Nephron (organoid): ENCODE measurements at regions not wholly inside any gene's neighbourhood (a gene's known extent, or its start where the extent isn't known, plus 50 kb on each side); places are given as distances from the start of the nearest gene placed in this dataset.

Experiments
- H3K27ac Mint-ChIP-seq, 3 experiments: 2 replicates each; pipeline ENCODE4 v1.8.0; 2020; ENCODE audit warnings: mixed read lengths in 3 of 3, mild to moderate bottlenecking in 2 of 3, moderate library complexity in 1 of 3
- H3K27me3 Mint-ChIP-seq: 2 replicates; pipeline ENCODE4 v1.8.0; 2021; ENCODE audit warnings: low read depth, mild to moderate bottlenecking, moderate library complexity, mixed read lengths
- H3K36me3 Mint-ChIP-seq: 2 replicates; pipeline ENCODE4 v1.8.0; 2020; ENCODE audit warnings: low read depth, mixed read lengths
- H3K4me1 Mint-ChIP-seq: 2 replicates; pipeline ENCODE4 v1.8.0; 2020; ENCODE audit warnings: mixed read lengths
- H3K4me3 Mint-ChIP-seq, 3 experiments: 2 replicates each; pipeline ENCODE4 v1.8.0; 2020; ENCODE audit warnings: mild to moderate bottlenecking in 3 of 3, mixed read lengths in 3 of 3, moderate library complexity in 2 of 3
- H3K9me3 Mint-ChIP-seq: 2 replicates; pipeline ENCODE4 v1.8.0; 2020; ENCODE audit warnings: mixed read lengths
- CTCF ChIP-seq, 3 experiments: fragments of 200-600 bp; sonication (generic); IDR thresholded peaks; one replicate each; pipeline ENCODE4 v1.5.0; 2021; ENCODE audit warnings: antibody characterized with exemption in 3 of 3; ENCODE audit not compliant: unreplicated experiment in 3 of 3

GRCh38 chr14:49364752-49365117 is 221.4 kb downstream of the RPS29 start:
- peaks cover 11% of the 10 kb centered on the region for H3K4me1 Mint-ChIP-seq
- no peak for TF ChIP-seq CTCF (IDR thresholded peaks at IDR 0.05; ENCODE audit: unreplicated experiment in 3 of 3)

GRCh38 chr14:49363821-49364751 is 222.1 kb downstream of the RPS29 start:
- peak overlapping the region in 2 of 3 experiments; percentile 12 to 26 for H3K27ac Mint-ChIP-seq
- no peak for TF ChIP-seq CTCF (IDR thresholded peaks at IDR 0.05; ENCODE audit: unreplicated experiment in 3 of 3)
- H3K9me3 Mint-ChIP-seq = peaks cover 19% of the 10 kb centered on the region
- no peaks in the 10 kb centered on the region for H3K27me3 Mint-ChIP-seq
- H3K36me3 Mint-ChIP-seq = no peaks in the 10 kb centered on the region
- peak overlapping the region in 2 of 3 experiments; percentile 13 to 21 for H3K4me3 Mint-ChIP-seq
- peaks cover 11% of the 10 kb centered on the region for H3K4me1 Mint-ChIP-seq

More at GRCh38 chr14:49364752-49365117, 221.4 kb downstream of the RPS29 start:
- peaks cover 12% of the 10 kb centered on the region for H3K9me3 Mint-ChIP-seq
- H3K27me3 Mint-ChIP-seq = no peaks in the 10 kb centered on the region
- no peak overlapping the region for H3K27ac Mint-ChIP-seq
- no peaks in the 10 kb centered on the region for H3K36me3 Mint-ChIP-seq
- H3K4me3 Mint-ChIP-seq = no peak overlapping the region

GRCh38 chr14:49362916-49363315 is 223.3 kb downstream of the RPS29 start:
- Mint-ChIP-seq H3K9me3 (peaks cover 25% of the 10 kb centered on the region), H3K36me3 (no peaks in the 10 kb centered on the region), H3K4me3 (no peak overlapping the region), H3K4me1 (peaks cover 11% of the 10 kb centered on the region), H3K27ac (no peak overlapping the region), H3K27me3 (no peaks in the 10 kb centered on the region)
- TF ChIP-seq CTCF (IDR thresholded peaks at IDR 0.05; ENCODE audit: unreplicated experiment in 3 of 3) = no peak

- no peaks in the 10 kb centered on the region for H3K27me3 Mint-ChIP-seq
- H3K9me3 Mint-ChIP-seq = peaks cover 7% of the 10 kb centered on the region
- no peak for TF ChIP-seq CTCF (IDR thresholded peaks at IDR 0.05; ENCODE audit: unreplicated experiment in 3 of 3)
- no peaks in the 10 kb centered on the region for H3K36me3 Mint-ChIP-seq
- no peaks in the 10 kb centered on the region for H3K4me1 Mint-ChIP-seq
- no peak overlapping the region for H3K27ac Mint-ChIP-seq
- no peak overlapping the region for H3K4me3 Mint-ChIP-seq
Measured at GRCh38 chr14:49339130-49339529, 247.1 kb downstream of the RPS29 start.

- TF ChIP-seq CTCF (IDR thresholded peaks at IDR 0.05; ENCODE audit: unreplicated experiment in 3 of 3) = no peak
- Mint-ChIP-seq H3K9me3 (no peaks in the 10 kb centered on the region), H3K4me1 (no peaks in the 10 kb centered on the region), H3K36me3 (no peaks in the 10 kb centered on the region), H3K4me3 (no peak overlapping the region), H3K27ac (no peak overlapping the region), H3K27me3 (no peaks in the 10 kb centered on the region)
Measured at GRCh38 chr14:49319810-49320209, 266.4 kb downstream of the RPS29 start.

- Mint-ChIP-seq H3K4me3 (no peak overlapping the region), H3K9me3 (no peaks in the 10 kb centered on the region), H3K36me3 (no peaks in the 10 kb centered on the region), H3K4me1 (no peaks in the 10 kb centered on the region), H3K27ac (no peak overlapping the region), H3K27me3 (no peaks in the 10 kb centered on the region)
- no peak for TF ChIP-seq CTCF (IDR thresholded peaks at IDR 0.05; ENCODE audit: unreplicated experiment in 3 of 3)
Measured at GRCh38 chr14:49315570-49315969, 270.6 kb downstream of the RPS29 start.
